K562 (cell line): ENCODE measurements at regions not wholly inside any gene's neighbourhood (a gene's known extent, or its start where the extent isn't known, plus 50 kb on each side); places are given as distances from the start of the nearest gene placed in this dataset.

Experiments
- ATAC-seq: fragments of 200-7000 bp; cut with Tn5 transposase; 3 replicates; pipeline ENCODE4 v1.9.1; 2020; ENCODE audit warnings: moderate library complexity
- BruUV-seq: library from RNA; stranded (reverse); fragments of 400-500 nt; replicated peaks from 2 replicates; lab custom pipeline; 2021; lab: Mats Ljungman, UMichigan
- CTCF ChIA-PET: fragments of 300-600 bp; formaldehyde crosslinking; extraction: SDS; loops from one replicate; lab custom pipeline; 2021; ENCODE audit warnings: low intra/inter-chr PET ratio; lab: Yijun Ruan, JAX
- POLR2A ChIA-PET: fragments of 300-600, 350-650 bp; sonication (Branson Sonifier 250); formaldehyde crosslinking; extraction: SDS; loops from one replicate; lab custom pipeline; 2021; ENCODE audit warnings: antibody characterized with exemption, inconsistent platforms; lab: Yijun Ruan, JAX
- DNase-seq, 4 experiments: peaks; one replicate each; pipeline versions ENCODE4 v3.0.0 to v3.0.0-alpha.2; 2011 to 2018; ENCODE audit warnings: low spot score in 3 of 4, mixed read lengths in 3 of 4; ENCODE audit errors: extremely low read depth in 1 of 4
- FAIRE-seq: peaks from 2 replicates; lab custom pipeline; 2011; peaks lifted over from hg19 to GRCh38; lab: Jason Lieb, UNC
- H2AFZ ChIP-seq: 2 replicates; pipeline ENCODE4 v1.6.0; 2011; ENCODE audit warnings: low read depth, low read length, control low read depth, inconsistent platforms
- H3K27ac ChIP-seq: fragments of 200-600 bp; 3 replicates; pipeline ENCODE4 v1.8.0; 2011; ENCODE audit warnings: low read depth, mild to moderate bottlenecking, control low read depth, inconsistent platforms, low read length, moderate library complexity, mixed read lengths; ENCODE audit errors: extremely low read depth
- H3K27me3 ChIP-seq, 2 experiments: fragments of 300-600 bp in 1 of 2; 2 replicates in 1 of 2; 3 replicates in 1 of 2; pipeline versions ENCODE4 v1.6.0 to v1.8.0; 2011; ENCODE audit warnings: inconsistent platforms in 2 of 2, low read length in 2 of 2, mild to moderate bottlenecking in 1 of 2, mixed read lengths in 1 of 2, moderate library complexity in 1 of 2; ENCODE audit not compliant: control insufficient read depth in 2 of 2, insufficient read depth in 2 of 2
- H3K36me3 ChIP-seq: fragments of 300-600 bp; 3 replicates; pipeline ENCODE4 v1.8.0; 2011; ENCODE audit warnings: mild to moderate bottlenecking, low read length, inconsistent platforms; ENCODE audit not compliant: control insufficient read depth, insufficient read depth
- H3K4me1 ChIP-seq, 2 experiments: fragments of 200-600 bp in 1 of 2; replicated peaks in 1 of 2; 2 replicates in 1 of 2; 3 replicates in 1 of 2; pipeline versions ENCODE4 v1.5.1 to v1.8.0; 2011; ENCODE audit warnings: inconsistent platforms in 2 of 2, low read length in 2 of 2, mild to moderate bottlenecking in 1 of 2, mixed read lengths in 1 of 2, moderate library complexity in 1 of 2; ENCODE audit not compliant: control insufficient read depth in 2 of 2, insufficient read depth in 2 of 2
- H3K4me2 ChIP-seq: 2 replicates; pipeline ENCODE4 v1.6.1; 2011; ENCODE audit warnings: low read length, control low read depth, inconsistent platforms, mixed read lengths; ENCODE audit not compliant: insufficient read depth
- H3K4me3 ChIP-seq: fragments of 200-600 bp; sonication (generic), shearing (Covaris generic); 2 replicates; pipeline ENCODE4 v1.5.1; 2016; ENCODE audit warnings: control low read depth, inconsistent platforms
- H3K79me2 ChIP-seq: fragments of 200-600 bp; 3 replicates; pipeline ENCODE4 v1.8.0; 2011; ENCODE audit warnings: low read length, inconsistent platforms; ENCODE audit not compliant: control insufficient read depth, insufficient read depth
- H3K9ac ChIP-seq, 2 experiments: 2 replicates each; pipeline versions ENCODE4 v1.6.0 to v1.6.1; 2011; ENCODE audit warnings: low read depth in 2 of 2, low read length in 2 of 2, control low read depth in 1 of 2, inconsistent platforms in 1 of 2, mild to moderate bottlenecking in 1 of 2, mixed read lengths in 1 of 2; ENCODE audit not compliant: insufficient read depth in 1 of 2
- H3K9me1 ChIP-seq: one replicate; pipeline ENCODE4 v1.6.0; 2011; ENCODE audit warnings: inconsistent platforms, mild to moderate bottlenecking, low read length, moderate library complexity; ENCODE audit not compliant: control insufficient read depth, insufficient read depth
- H3K9me3 ChIP-seq: replicated peaks from 2 replicates; pipeline ENCODE4 v1.5.1; 2011; ENCODE audit warnings: low read depth, low read length, inconsistent platforms; ENCODE audit not compliant: control insufficient read depth, insufficient read depth
- H4K20me1 ChIP-seq: replicated peaks from 2 replicates; pipeline ENCODE4 v1.6.1; 2011; ENCODE audit warnings: low read length, inconsistent platforms, mixed read lengths; ENCODE audit not compliant: control insufficient read depth, insufficient read depth
- ATF6 ChIP-seq: sonication (generic); formaldehyde crosslinking; IDR thresholded peaks from 2 replicates; pipeline ENCODE4 v1.4.0; 2020; ENCODE audit warnings: mild to moderate bottlenecking, missing genetic modification reagents
- CREB3 ChIP-seq: fragments of 450-650 bp; conservative IDR thresholded peaks from 2 replicates; pipeline ENCODE4 v1.6.1; 2016; ENCODE audit warnings: missing genetic modification characterization, low read depth, mild to moderate bottlenecking, missing compliant biosample characterization, moderate library complexity
- CREBBP ChIP-seq: IDR thresholded peaks from one replicate; pipeline ENCODE4 v1.6.1; 2012; ENCODE audit warnings: low read depth, mild to moderate bottlenecking, control low read depth, inconsistent platforms, low read length
- GTF3C2 ChIP-seq: IDR thresholded peaks from 3 replicates; pipeline ENCODE4 v1.6.1; 2011; ENCODE audit warnings: borderline replicate concordance, mild to moderate bottlenecking, moderate library complexity; ENCODE audit not compliant: insufficient read length; ENCODE audit errors: extremely low read depth
- HDAC6 ChIP-seq: IDR thresholded peaks from 2 replicates; pipeline ENCODE4 v1.6.1; 2012; ENCODE audit warnings: low read depth, mild to moderate bottlenecking, control low read depth, inconsistent platforms, low read length, moderate library complexity
- HMG20A ChIP-seq: fragments of 450-650 bp; formaldehyde crosslinking; conservative IDR thresholded peaks from 2 replicates; pipeline ENCODE4 v1.4.0; 2020; ENCODE audit warnings: mild to moderate bottlenecking, mixed read lengths
- IRF2 ChIP-seq: sonication (generic); formaldehyde crosslinking; IDR thresholded peaks from 2 replicates; pipeline ENCODE4 v1.8.1; 2022; ENCODE audit warnings: mild to moderate bottlenecking, missing genetic modification reagents
- MTA3 ChIP-seq: fragments of 450-650 bp; formaldehyde crosslinking; IDR thresholded peaks from 2 replicates; pipeline ENCODE4 v1.6.1; 2017; ENCODE audit warnings: mild to moderate bottlenecking, borderline replicate concordance
- PRPF4 ChIP-seq: fragments of 200-400 bp; formaldehyde crosslinking; IDR thresholded peaks from one replicate; pipeline ENCODE4 v1.6.1; 2017; ENCODE audit warnings: low read length, low read depth, mild to moderate bottlenecking; ENCODE audit not compliant: insufficient read depth, poor library complexity, severe bottlenecking
- XRCC3 ChIP-seq: fragments of 450-650 bp; IDR thresholded peaks from 2 replicates; pipeline ENCODE4 v1.6.1; 2017; ENCODE audit warnings: mild to moderate bottlenecking, moderate library complexity
- ZBTB1 ChIP-seq: sonication (generic); formaldehyde crosslinking; IDR thresholded peaks from 2 replicates; pipeline ENCODE4 v1.8.1; 2023; ENCODE audit warnings: missing genetic modification reagents, low read depth, mild to moderate bottlenecking, borderline replicate concordance
- ZNF124 ChIP-seq: sonication (generic); formaldehyde crosslinking; IDR thresholded peaks from 2 replicates; pipeline ENCODE4 v1.8.1; 2022; ENCODE audit warnings: missing genetic modification reagents
- ZNF197 ChIP-seq: fragments of 200-800 bp; sonication (Bioruptor generic); IDR thresholded peaks from 2 replicates; pipeline ENCODE4 v1.6.1; 2016; ENCODE audit warnings: low read depth, missing genetic modification characterization, missing compliant biosample characterization
- ZNF347 ChIP-seq: fragments of 450-650 bp; formaldehyde crosslinking; IDR thresholded peaks from 2 replicates; pipeline ENCODE4 v1.4.0; 2020; ENCODE audit warnings: low read depth, mild to moderate bottlenecking, moderate library complexity
- ZNF551 ChIP-seq: fragments of 250-450 bp; sonication (Bioruptor Pico); IDR thresholded peaks from 2 replicates; pipeline ENCODE4 v1.5.0; 2021; ENCODE audit warnings: mild to moderate bottlenecking, moderate library complexity
- WGBS: fragments of 100-300 bp; shearing (Covaris generic); methylation state at CpG from one replicate; pipeline ENCODE4 v1.1.6; 2016; ENCODE audit warnings: low coverage, mixed read lengths; ENCODE audit not compliant: insufficient coverage; ENCODE audit errors: missing lambda C conversion rate; 5-methylcytosine and 5-hydroxymethylcytosine counted together
- in situ Hi-C: fragments of 300-500 bp; cut with MboI; formaldehyde crosslinking; loops from 4 replicates; pipeline ENCODE4 v1.15.0; 2018; ENCODE audit warnings: inconsistent platforms, mixed read lengths
- intact Hi-C: fragments of 100-400 bp; cut with micrococcal nuclease; formaldehyde crosslinking; loops from 2 replicates; pipeline ENCODE4 v1.14.2; 2022

GRCh38 chr20:11212272-11212671, 538.5 kb upstream of the JAG1 start:
- H3K9me1 ChIP-seq = no peaks in the 10 kb centered on the region
- no peaks in the 10 kb centered on the region for H3K79me2 ChIP-seq
- FAIRE-seq (no peak), DNase-seq (no peak), ATAC-seq (no peak)
- WGBS = 0% methylated on average over 3 of the region's 3 CpGs
- in situ Hi-C loops = no loop called here
- no TSS peak for BruUV-seq
- H2AFZ ChIP-seq = no peak overlapping the region
- TF ChIP-seq PRPF4 = no peak
- TF ChIP-seq HMG20A (CRISPR knock-in tag) = no peak
- no peak for TF ChIP-seq ZNF347 (CRISPR knock-in tag)
- TF ChIP-seq IRF2 (CRISPR knock-in tag) = no peak
- no peak for TF ChIP-seq ATF6 (CRISPR knock-in tag)
- TF ChIP-seq CREB3 (tag) = no peak
- no peak for TF ChIP-seq ZNF551
- TF ChIP-seq HDAC6 = no peak
- no peak for TF ChIP-seq ZNF197 (CRISPR knock-in tag)
- no peak for TF ChIP-seq CREBBP
- no peak for TF ChIP-seq XRCC3
- TF ChIP-seq GTF3C2 = no peak
- no peak for TF ChIP-seq ZBTB1 (CRISPR knock-in tag)
- TF ChIP-seq MTA3 = no peak
- TF ChIP-seq ZNF124 (CRISPR knock-in tag) = no peak
- H3K4me3 ChIP-seq = no peak overlapping the region
- no peaks in the 10 kb centered on the region for H4K20me1 ChIP-seq
- ChIA-PET POLR2A (no interaction called here), CTCF (no interaction called here)
- no peak overlapping the region for H3K27ac ChIP-seq
- H3K9me3 ChIP-seq = no peaks in the 10 kb centered on the region
- no peaks in the 10 kb centered on the region for H3K4me1 ChIP-seq
- intact Hi-C loops = no loop called here
- H3K36me3 ChIP-seq = no peaks in the 10 kb centered on the region
- H3K27me3 ChIP-seq = no peaks in the 10 kb centered on the region
- no peak overlapping the region for H3K9ac ChIP-seq
- no peak overlapping the region for H3K4me2 ChIP-seq
